Liver (tissue), 3 donors: ENCODE measurements at regions not wholly inside any gene's neighbourhood (a gene's known extent, or its start where the extent isn't known, plus 50 kb on each side); places are given as distances from the start of the nearest gene placed in this dataset.

Experiments
- ATF3 ChIP-seq: IDR thresholded peaks from 2 replicates; pipeline ENCODE4 v1.6.1; 2016; ENCODE audit warnings: antibody characterized with exemption
- CTCF ChIP-seq: fragments of 150-350 bp; IDR thresholded peaks from 2 replicates; pipeline ENCODE4 v1.5.1; 2017; ENCODE audit warnings: improper control_type of control experiment, low read depth, low read length; ENCODE audit not compliant: missing input control
- FOXA1 ChIP-seq: IDR thresholded peaks from 2 replicates; pipeline ENCODE4 v1.6.1; 2016; ENCODE audit warnings: antibody characterized with exemption
- GABPA ChIP-seq, 2 donors: IDR thresholded peaks in 1 of 2; conservative IDR thresholded peaks in 1 of 2; 2 replicates each; pipeline ENCODE4 v1.6.1; 2016; ENCODE audit warnings: antibody characterized with exemption in 2 of 2, mild to moderate bottlenecking in 1 of 2, moderate library complexity in 1 of 2
- HNF4A ChIP-seq, 2 donors: conservative IDR thresholded peaks; 2 replicates each; pipeline ENCODE4 v1.6.1; 2016; ENCODE audit warnings: antibody characterized with exemption in 2 of 2, mild to moderate bottlenecking in 2 of 2
- JUND ChIP-seq, 2 donors: IDR thresholded peaks; 2 replicates each; pipeline ENCODE4 v1.6.1; 2016; ENCODE audit warnings: antibody characterized with exemption in 2 of 2
- RAD21 ChIP-seq, 2 donors: IDR thresholded peaks; 2 replicates each; pipeline ENCODE4 v1.6.1; 2016; ENCODE audit warnings: antibody characterized with exemption in 2 of 2, mild to moderate bottlenecking in 2 of 2
- TAF1 ChIP-seq: conservative IDR thresholded peaks from 2 replicates; pipeline ENCODE4 v1.6.1; 2016; ENCODE audit warnings: antibody characterized with exemption, mild to moderate bottlenecking
- YY1 ChIP-seq: IDR thresholded peaks from 2 replicates; pipeline ENCODE4 v1.6.1; 2016; ENCODE audit warnings: antibody characterized with exemption, mild to moderate bottlenecking
- TF ChIP-seq, protein P1 (sequence below): IDR thresholded peaks from 2 replicates; pipeline ENCODE4 v1.6.1; 2016; ENCODE audit warnings: antibody characterized with exemption
- donor health status: healthy.
- donor health status: healthy.

DNA sequence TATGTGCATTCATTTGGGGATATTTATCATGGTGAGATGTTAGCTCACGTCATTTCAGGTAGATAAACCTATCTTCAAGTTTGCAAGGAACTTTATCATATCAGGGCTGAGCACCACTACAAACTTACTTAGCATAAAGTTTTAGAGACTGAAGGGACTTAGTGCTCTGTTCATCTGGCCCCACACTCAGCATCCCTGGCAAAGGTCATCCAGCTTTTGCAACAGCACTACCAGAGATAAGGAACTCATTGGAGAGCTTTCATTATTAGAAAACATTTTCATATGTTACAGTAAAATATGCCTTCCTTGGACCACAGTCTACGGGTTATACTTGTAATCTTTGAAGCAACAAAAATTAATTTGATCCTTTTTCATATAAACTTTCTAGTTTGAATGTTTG, 263.4 kb downstream of the POU4F1 start:
- TF ChIP-seq CTCF (no peak), TAF1 (no peak), YY1 (no peak), RAD21 (IDR thresholded peaks at IDR 0.05) (no peak), FOXA1 (no peak), GABPA (IDR thresholded peaks at IDR 0.05 in 1 of 2, conservative IDR thresholded peaks at IDR 0.05 in 1 of 2) (no peak), ATF3 (no peak), HNF4A (conservative IDR thresholded peaks at IDR 0.05) (no peak), JUND (IDR thresholded peaks at IDR 0.05) (no peak)
- TF ChIP-seq, protein P1, sequence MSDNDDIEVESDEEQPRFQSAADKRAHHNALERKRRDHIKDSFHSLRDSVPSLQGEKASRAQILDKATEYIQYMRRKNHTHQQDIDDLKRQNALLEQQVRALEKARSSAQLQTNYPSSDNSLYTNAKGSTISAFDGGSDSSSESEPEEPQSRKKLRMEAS = no peak
